Progenitor cell of endocrine pancreas (in vitro differentiated cells): ENCODE measurements at regions not wholly inside any gene's neighbourhood (a gene's known extent, or its start where the extent isn't known, plus 50 kb on each side); places are given as distances from the start of the nearest gene placed in this dataset.
"Not testable (repeated sequence)": the region's sequence is repeated elsewhere in the genome, so short reads cannot be mapped to it uniquely, and the experiment has no call there.

Source experiments
- DNase-seq: peaks from one replicate; pipeline ENCODE4 v3.0.0; 2021; ENCODE audit warnings: low spot score; ENCODE audit not compliant: unreplicated experiment
- H3K27ac Mint-ChIP-seq: 2 replicates; pipeline ENCODE4 v1.8.0; 2021; ENCODE audit warnings: mild to moderate bottlenecking, moderate library complexity, mixed read lengths
- H3K27me3 Mint-ChIP-seq: 2 replicates; pipeline ENCODE4 v1.8.0; 2021; ENCODE audit warnings: mixed read lengths
- H3K36me3 Mint-ChIP-seq: 2 replicates; pipeline ENCODE4 v1.8.0; 2022; ENCODE audit warnings: mixed read lengths; ENCODE audit not compliant: insufficient read depth
- H3K4me1 Mint-ChIP-seq: 2 replicates; pipeline ENCODE4 v1.8.0; 2021; ENCODE audit warnings: low read depth, mixed read lengths
- H3K4me3 Mint-ChIP-seq: 2 replicates; pipeline ENCODE4 v1.8.0; 2021; ENCODE audit warnings: low read depth, mild to moderate bottlenecking, moderate library complexity, mixed read lengths
- H3K9me3 Mint-ChIP-seq: 2 replicates; pipeline ENCODE4 v1.8.0; 2021; ENCODE audit warnings: low read depth, mixed read lengths
- TF ChIP-seq, protein P1 (sequence below): fragments of 200-600 bp; sonication (generic); IDR thresholded peaks from one replicate; pipeline ENCODE4 v1.5.0; 2021; ENCODE audit warnings: antibody characterized with exemption, mild to moderate bottlenecking; ENCODE audit not compliant: unreplicated experiment

DNA sequence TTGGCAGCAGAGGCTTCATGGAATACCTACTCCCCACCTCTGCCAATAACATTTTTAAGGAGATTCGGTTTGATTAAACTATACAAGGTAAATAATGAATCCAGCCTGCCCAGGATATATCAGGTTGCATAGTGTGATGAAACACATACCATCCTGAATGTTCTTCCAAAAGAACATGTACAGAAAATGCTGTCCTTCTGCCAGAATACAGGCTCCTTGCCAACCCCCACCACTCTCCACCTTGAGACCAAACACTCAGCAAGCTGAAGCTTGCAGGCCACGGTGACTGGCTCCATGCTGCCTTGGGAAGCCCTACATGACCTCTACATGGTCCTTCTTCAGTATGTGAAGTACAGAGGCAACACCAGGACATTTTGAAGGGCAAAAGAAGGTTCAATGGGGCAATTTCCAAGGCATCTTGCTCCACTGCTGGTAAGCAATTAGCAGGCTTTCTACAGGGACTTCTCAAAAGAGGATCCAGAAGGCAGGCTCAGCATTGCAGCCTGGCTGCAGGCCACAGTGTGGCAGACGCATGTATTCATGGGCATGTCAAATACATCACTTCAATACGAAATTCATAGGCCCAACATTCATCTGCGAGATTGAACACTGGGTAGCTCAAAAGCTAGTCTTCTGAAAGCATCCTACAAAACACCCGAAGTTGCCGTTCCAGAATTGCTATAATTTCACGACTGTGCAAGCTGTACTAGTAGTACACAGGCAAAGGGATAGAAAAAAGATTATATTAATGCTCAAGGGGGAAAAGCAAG, 62.4 kb upstream of the SERP2 start:
- Mint-ChIP-seq H3K4me3 (no peak overlapping the region), H3K4me1 (peaks cover 15% of the 10 kb centered on the region), H3K27ac (no peak overlapping the region), H3K36me3 (no peaks in the 10 kb centered on the region), H3K27me3 (peaks cover 19% of the 10 kb centered on the region), H3K9me3 (no peaks in the 10 kb centered on the region)
- DNase-seq = no peak
- TF ChIP-seq, protein P1, sequence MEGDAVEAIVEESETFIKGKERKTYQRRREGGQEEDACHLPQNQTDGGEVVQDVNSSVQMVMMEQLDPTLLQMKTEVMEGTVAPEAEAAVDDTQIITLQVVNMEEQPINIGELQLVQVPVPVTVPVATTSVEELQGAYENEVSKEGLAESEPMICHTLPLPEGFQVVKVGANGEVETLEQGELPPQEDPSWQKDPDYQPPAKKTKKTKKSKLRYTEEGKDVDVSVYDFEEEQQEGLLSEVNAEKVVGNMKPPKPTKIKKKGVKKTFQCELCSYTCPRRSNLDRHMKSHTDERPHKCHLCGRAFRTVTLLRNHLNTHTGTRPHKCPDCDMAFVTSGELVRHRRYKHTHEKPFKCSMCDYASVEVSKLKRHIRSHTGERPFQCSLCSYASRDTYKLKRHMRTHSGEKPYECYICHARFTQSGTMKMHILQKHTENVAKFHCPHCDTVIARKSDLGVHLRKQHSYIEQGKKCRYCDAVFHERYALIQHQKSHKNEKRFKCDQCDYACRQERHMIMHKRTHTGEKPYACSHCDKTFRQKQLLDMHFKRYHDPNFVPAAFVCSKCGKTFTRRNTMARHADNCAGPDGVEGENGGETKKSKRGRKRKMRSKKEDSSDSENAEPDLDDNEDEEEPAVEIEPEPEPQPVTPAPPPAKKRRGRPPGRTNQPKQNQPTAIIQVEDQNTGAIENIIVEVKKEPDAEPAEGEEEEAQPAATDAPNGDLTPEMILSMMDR = no peak

DNA sequence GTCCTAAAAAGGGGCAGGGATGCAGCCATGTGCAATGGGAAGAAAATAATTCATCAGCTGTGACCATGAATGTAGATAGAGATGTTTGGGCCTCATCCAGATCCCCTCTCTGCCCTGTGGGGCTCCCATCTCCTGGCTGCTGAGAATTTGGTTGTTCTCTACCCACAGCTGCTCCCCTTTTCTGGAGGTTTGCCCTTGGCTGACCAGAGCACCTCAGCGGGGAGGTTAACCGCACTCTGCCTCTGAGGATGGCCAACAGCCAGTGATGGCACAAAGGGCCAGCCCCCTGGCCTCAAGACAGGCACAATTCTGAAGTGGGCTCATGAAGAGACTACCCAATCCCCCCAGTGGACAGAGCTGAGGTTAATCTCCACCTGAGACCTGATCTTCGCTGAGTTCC, 61.5 kb upstream of the SERP2 start:
- DNase-seq = no peak
- Mint-ChIP-seq H3K27ac (no peak overlapping the region), H3K27me3 (peaks cover 19% of the 10 kb centered on the region), H3K9me3 (no peaks in the 10 kb centered on the region), H3K36me3 (no peaks in the 10 kb centered on the region), H3K4me3 (no peak overlapping the region), H3K4me1 (peaks cover 5% of the 10 kb centered on the region)
- TF ChIP-seq, protein P1 = no peak

DNA sequence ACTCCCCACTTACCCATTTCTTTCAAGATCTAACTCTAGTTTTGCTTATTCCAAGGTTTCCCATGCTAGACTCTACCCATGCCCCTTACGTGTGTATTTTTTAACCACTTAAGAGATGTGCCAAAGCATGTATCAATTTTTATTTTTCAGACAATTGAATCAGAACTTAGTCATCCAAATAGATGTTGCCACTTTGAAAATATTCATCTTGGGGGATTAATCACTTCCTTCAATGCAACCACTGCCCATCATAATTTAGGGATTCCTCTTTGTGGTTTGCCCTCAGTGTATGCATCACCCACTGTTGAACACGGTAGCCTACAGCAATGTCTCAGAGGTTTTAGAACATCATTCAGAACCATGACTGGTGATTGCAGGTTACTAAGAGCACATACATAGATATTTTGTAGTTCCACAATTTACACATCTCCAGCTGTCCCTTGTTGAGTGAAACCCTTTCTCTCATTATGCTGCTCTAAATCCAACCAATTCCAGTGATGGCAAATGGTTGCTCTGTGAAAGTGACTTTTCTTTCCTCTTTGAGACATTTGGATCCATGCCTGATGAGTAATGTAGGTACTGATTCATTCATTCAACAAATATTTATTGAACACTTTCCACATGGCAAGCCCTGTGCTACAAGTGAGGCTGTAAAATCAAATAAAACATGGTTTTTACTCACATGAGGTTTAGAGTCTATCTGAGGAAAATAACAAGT, 60.6 kb upstream of the SERP2 start:
- H3K27ac Mint-ChIP-seq = no peak overlapping the region
- TF ChIP-seq, protein P1 = no peak
- H3K4me1 Mint-ChIP-seq = no peaks in the 10 kb centered on the region
- H3K4me3 Mint-ChIP-seq = no peak overlapping the region
- H3K36me3 Mint-ChIP-seq = no peaks in the 10 kb centered on the region
- no peak for DNase-seq
- no peaks in the 10 kb centered on the region for H3K9me3 Mint-ChIP-seq
- H3K27me3 Mint-ChIP-seq = peaks cover 26% of the 10 kb centered on the region

GRCh38 chr13:44313674-44314073, 60.0 kb upstream of the SERP2 start:
- Mint-ChIP-seq H3K4me3 (no peak overlapping the region), H3K9me3 (no peaks in the 10 kb centered on the region), H3K36me3 (no peaks in the 10 kb centered on the region), H3K4me1 (no peaks in the 10 kb centered on the region), H3K27me3 (peaks cover 23% of the 10 kb centered on the region), H3K27ac (no peak overlapping the region)
- no peak for DNase-seq
- TF ChIP-seq, protein P1 = no peak

- H3K36me3 Mint-ChIP-seq, DNase-seq, H3K4me1 Mint-ChIP-seq, H3K27ac Mint-ChIP-seq, H3K4me3 Mint-ChIP-seq, H3K9me3 Mint-ChIP-seq: not testable (repeated sequence)
- H3K27me3 Mint-ChIP-seq = peaks cover 20% of the 10 kb centered on the region
These were observed 59.5 kb upstream of the SERP2 start for GRCh38 chr13:44314160-44314559.
